Astrocyte (in vitro differentiated cells and primary cell): ENCODE measurements at regions not wholly inside any gene's neighbourhood (a gene's known extent, or its start where the extent isn't known, plus 50 kb on each side); places are given as distances from the start of the nearest gene placed in this dataset.

Experiments
- DNase-seq: peaks from one replicate; pipeline ENCODE4 v3.0.0-alpha.2; 2010; ENCODE audit warnings: low read depth
- FAIRE-seq: peaks from 2 replicates; lab custom pipeline; 2011; peaks lifted over from hg19 to GRCh38; lab: Jason Lieb, UNC
- H2AFZ ChIP-seq: 2 replicates; pipeline ENCODE4 v1.6.0; 2012; ENCODE audit warnings: low read depth, low read length, inconsistent platforms
- H3K27ac ChIP-seq: 2 replicates; pipeline ENCODE4 v1.5.1; 2011; ENCODE audit warnings: low read depth, low read length, inconsistent platforms
- H3K27me3 ChIP-seq: 2 replicates; pipeline ENCODE4 v1.6.0; 2011; ENCODE audit warnings: low read length, inconsistent platforms; ENCODE audit not compliant: insufficient read depth
- H3K36me3 ChIP-seq: 2 replicates; pipeline ENCODE4 v1.5.1; 2011; ENCODE audit warnings: low read length, inconsistent platforms; ENCODE audit not compliant: insufficient read depth
- H3K4me1 ChIP-seq: 2 replicates; pipeline ENCODE4 v1.5.1; 2011; ENCODE audit warnings: low read length, inconsistent platforms; ENCODE audit not compliant: insufficient read depth
- H3K4me2 ChIP-seq: 2 replicates; pipeline ENCODE4 v1.6.0; 2012; ENCODE audit warnings: low read length, inconsistent platforms
- H3K4me3 ChIP-seq: 2 replicates; pipeline ENCODE4 v1.5.1; 2011; ENCODE audit warnings: low read depth, mild to moderate bottlenecking, low read length, inconsistent platforms; ENCODE audit not compliant: insufficient read depth
- H3K79me2 ChIP-seq: 2 replicates; pipeline ENCODE4 v1.6.0; 2012; ENCODE audit warnings: mild to moderate bottlenecking, low read length, inconsistent platforms; ENCODE audit not compliant: insufficient read depth
- H3K9ac ChIP-seq: 2 replicates; pipeline ENCODE4 v1.6.0; 2012; ENCODE audit warnings: mild to moderate bottlenecking, low read length, inconsistent platforms
- H3K9me3 ChIP-seq: 2 replicates; pipeline ENCODE4 v1.5.1; 2012; ENCODE audit warnings: low read depth, mild to moderate bottlenecking, low read length, inconsistent platforms; ENCODE audit not compliant: insufficient read depth
- H4K20me1 ChIP-seq: 2 replicates; pipeline ENCODE4 v1.6.0; 2012; ENCODE audit warnings: low read length, inconsistent platforms; ENCODE audit not compliant: insufficient read depth
- H3K27ac Mint-ChIP-seq: one replicate; pipeline ENCODE4 v1.8.0; 2021; ENCODE audit warnings: mild to moderate bottlenecking, mixed read lengths; ENCODE audit not compliant: unreplicated experiment
- H3K27me3 Mint-ChIP-seq: one replicate; pipeline ENCODE4 v1.8.0; 2021; ENCODE audit warnings: low read depth, mixed read lengths; ENCODE audit not compliant: unreplicated experiment
- H3K36me3 Mint-ChIP-seq: one replicate; pipeline ENCODE4 v1.8.0; 2021; ENCODE audit warnings: low read depth, mixed read lengths; ENCODE audit not compliant: unreplicated experiment
- H3K4me1 Mint-ChIP-seq: one replicate; pipeline ENCODE4 v1.8.0; 2021; ENCODE audit warnings: low read depth, mixed read lengths; ENCODE audit not compliant: unreplicated experiment
- H3K4me3 Mint-ChIP-seq: one replicate; pipeline ENCODE4 v1.8.0; 2021; ENCODE audit warnings: mild to moderate bottlenecking, moderate library complexity, mixed read lengths; ENCODE audit not compliant: unreplicated experiment
- H3K9me3 Mint-ChIP-seq: one replicate; pipeline ENCODE4 v1.8.0; 2021; ENCODE audit warnings: mild to moderate bottlenecking, mixed read lengths; ENCODE audit not compliant: unreplicated experiment
- CTCF ChIP-seq: IDR thresholded peaks from 2 replicates; pipeline ENCODE4 v1.5.1; 2011; ENCODE audit warnings: low read depth, mild to moderate bottlenecking, inconsistent platforms, low read length, moderate library complexity; ENCODE audit not compliant: insufficient read depth
- EZH2 ChIP-seq: IDR thresholded peaks from 2 replicates; pipeline ENCODE4 v1.6.1; 2012; ENCODE audit warnings: mild to moderate bottlenecking, low read length, inconsistent platforms; ENCODE audit not compliant: insufficient read depth

GRCh38 chr3:61445924-61446323 is 115.4 kb upstream of the PTPRG start:
- H3K27ac Mint-ChIP-seq, result no peak overlapping the region
- FAIRE-seq (no peak), DNase-seq (no peak)
- Histone ChIP-seq H4K20me1 (no peaks in the 10 kb centered on the region), H3K9me3 (no peaks in the 10 kb centered on the region), H3K4me2 (no peak overlapping the region), H2AFZ (no peak overlapping the region), H3K79me2 (no peaks in the 10 kb centered on the region), H3K4me1 (no peaks in the 10 kb centered on the region), H3K27ac (no peak overlapping the region), H3K4me3 (no peak overlapping the region), H3K27me3 (no peaks in the 10 kb centered on the region), H3K9ac (no peak overlapping the region), H3K36me3 (no peaks in the 10 kb centered on the region)
- H3K27me3 Mint-ChIP-seq, result no peaks in the 10 kb centered on the region
- TF ChIP-seq CTCF (no peak), EZH2 (no peak)
- H3K4me3 Mint-ChIP-seq, result no peak overlapping the region
- H3K36me3 Mint-ChIP-seq, result no peaks in the 10 kb centered on the region
- peaks cover 3% of the 10 kb centered on the region for H3K4me1 Mint-ChIP-seq
- H3K9me3 Mint-ChIP-seq, result peaks cover 2% of the 10 kb centered on the region

- Mint-ChIP-seq H3K4me3 (no peak overlapping the region), H3K27me3 (no peaks in the 10 kb centered on the region), H3K36me3 (no peaks in the 10 kb centered on the region), H3K27ac (no peak overlapping the region), H3K4me1 (peaks cover 3% of the 10 kb centered on the region), H3K9me3 (peaks cover 2% of the 10 kb centered on the region)
- Histone ChIP-seq H3K4me1 (no peaks in the 10 kb centered on the region), H3K27ac (no peak overlapping the region), H3K9me3 (no peaks in the 10 kb centered on the region), H3K9ac (no peak overlapping the region), H3K4me2 (no peak overlapping the region), H3K36me3 (no peaks in the 10 kb centered on the region), H2AFZ (no peak overlapping the region), H4K20me1 (no peaks in the 10 kb centered on the region), H3K4me3 (no peak overlapping the region), H3K79me2 (no peaks in the 10 kb centered on the region), H3K27me3 (no peaks in the 10 kb centered on the region)
- TF ChIP-seq CTCF (no peak), EZH2 (no peak)
- FAIRE-seq (no peak), DNase-seq (no peak)
These were observed 115.0 kb upstream of the PTPRG start for GRCh38 chr3:61446341-61446740.

GRCh38 chr3:61448378-61448777 is 113.0 kb upstream of the PTPRG start:
- H3K36me3 Mint-ChIP-seq, result no peaks in the 10 kb centered on the region
- no peak overlapping the region for H3K27ac Mint-ChIP-seq
- H2AFZ ChIP-seq, result no peak overlapping the region
- no peak overlapping the region for H3K4me3 Mint-ChIP-seq
- H4K20me1 ChIP-seq, result no peaks in the 10 kb centered on the region
- H3K79me2 ChIP-seq, result no peaks in the 10 kb centered on the region
- H3K27me3 ChIP-seq, result no peaks in the 10 kb centered on the region
- DNase-seq (no peak), FAIRE-seq (no peak)
- no peak overlapping the region for H3K4me2 ChIP-seq
- H3K27ac ChIP-seq, result no peak overlapping the region
- no peak overlapping the region for H3K9ac ChIP-seq
- no peaks in the 10 kb centered on the region for H3K27me3 Mint-ChIP-seq
- H3K4me3 ChIP-seq, result no peak overlapping the region
- no peaks in the 10 kb centered on the region for H3K4me1 ChIP-seq
- TF ChIP-seq CTCF (no peak), EZH2 (no peak)
- H3K9me3 ChIP-seq, result no peaks in the 10 kb centered on the region
- H3K9me3 Mint-ChIP-seq, result peaks cover 4% of the 10 kb centered on the region
- H3K4me1 Mint-ChIP-seq, result peaks cover 13% of the 10 kb centered on the region
- no peaks in the 10 kb centered on the region for H3K36me3 ChIP-seq
